GM12878 (cell line): ENCODE measurements at regions not wholly inside any gene's neighbourhood (a gene's known extent, or its start where the extent isn't known, plus 50 kb on each side); places are given as distances from the start of the nearest gene placed in this dataset.

Experiments used
- ATAC-seq: fragments of 200-7000 bp; cut with Tn5 transposase; 3 replicates; pipeline ENCODE4 v1.9.1; 2020; ENCODE audit warnings: mild to moderate bottlenecking, moderate library complexity
- BruUV-seq: library from RNA; stranded (reverse); fragments of 400-500 nt; replicated peaks from 2 replicates; lab custom pipeline; 2021; lab: Mats Ljungman, UMichigan
- CTCF ChIA-PET: fragments of 300-600 bp; sonication (Branson Sonifier 250); formaldehyde crosslinking; extraction: SDS; loops from one replicate; lab custom pipeline; 2021; ENCODE audit warnings: inconsistent platforms; lab: Yijun Ruan, JAX
- POLR2A ChIA-PET: fragments of 350-600 bp; formaldehyde crosslinking; extraction: SDS; loops from one replicate; lab custom pipeline; 2021; ENCODE audit warnings: inconsistent platforms; lab: Charles Lee
- RAD21 ChIA-PET: fragments of 300-600 bp; sonication (Branson Sonifier 250); formaldehyde crosslinking; loops from one replicate; lab custom pipeline; 2023; ENCODE audit warnings: antibody characterized with exemption; ENCODE audit not compliant: unreplicated experiment; lab: Charles Lee
- SMC1A ChIA-PET: fragments of 300-600 bp; sonication (Branson Sonifier 250); formaldehyde crosslinking; loops from one replicate; lab custom pipeline; 2023; ENCODE audit not compliant: unreplicated experiment, uncharacterized antibody; lab: Charles Lee
- DNase-seq: peaks from one replicate; pipeline ENCODE4 v3.0.0-alpha.2; 2011; ENCODE audit warnings: low read depth, low spot score
- FAIRE-seq: peaks from 3 replicates; lab custom pipeline; 2011; peaks lifted over from hg19 to GRCh38; lab: Jason Lieb, UNC
- H2AFZ ChIP-seq: 2 replicates; pipeline ENCODE4 v1.6.0; 2011; ENCODE audit warnings: low read depth, low read length, control low read depth; ENCODE audit not compliant: control insufficient read depth
- H3K27ac ChIP-seq: 2 replicates; pipeline ENCODE4 v1.5.1; 2011; ENCODE audit warnings: control low read depth; ENCODE audit not compliant: control insufficient read depth, insufficient read depth
- H3K27me3 ChIP-seq, 2 experiments: replicated peaks in 1 of 2; 2 replicates each; pipeline versions ENCODE4 v1.6.0 to v1.6.1; 2011; ENCODE audit warnings: low read length in 1 of 2; ENCODE audit not compliant: control insufficient read depth in 2 of 2, insufficient read depth in 2 of 2
- H3K36me3 ChIP-seq, 2 experiments: 2 replicates each; pipeline ENCODE4 v1.5.1; 2011; ENCODE audit warnings: low read length in 1 of 2; ENCODE audit not compliant: control insufficient read depth in 2 of 2, insufficient read depth in 2 of 2
- H3K4me1 ChIP-seq: 2 replicates; pipeline ENCODE4 v1.6.1; 2011; ENCODE audit warnings: mild to moderate bottlenecking, low read length, moderate library complexity, mixed read lengths; ENCODE audit not compliant: control insufficient read depth, insufficient read depth
- H3K4me2 ChIP-seq: 2 replicates; pipeline ENCODE4 v1.6.0; 2011; ENCODE audit warnings: control low read depth; ENCODE audit not compliant: control insufficient read depth, insufficient read depth
- H3K4me3 ChIP-seq: fragments of 200-600 bp; sonication (generic); 2 replicates; pipeline ENCODE4 v1.5.1; 2016
- H3K79me2 ChIP-seq: 2 replicates; pipeline ENCODE4 v1.6.0; 2011; ENCODE audit warnings: low read length; ENCODE audit not compliant: control insufficient read depth, insufficient read depth
- H3K9ac ChIP-seq: 2 replicates; pipeline ENCODE4 v1.8.0; 2011; ENCODE audit warnings: low read length, control low read depth, mixed read lengths; ENCODE audit not compliant: control insufficient read depth, insufficient read depth
- H3K9me3 ChIP-seq: replicated peaks from 3 replicates; pipeline ENCODE4 v1.5.1; 2011; ENCODE audit warnings: mild to moderate bottlenecking, low read length; ENCODE audit not compliant: control insufficient read depth, insufficient read depth
- H4K20me1 ChIP-seq: 2 replicates; pipeline ENCODE4 v1.6.0; 2011; ENCODE audit not compliant: control insufficient read depth, insufficient read depth
- ATF7 ChIP-seq: fragments of 450-650 bp; IDR thresholded peaks from 2 replicates; pipeline ENCODE4 v1.6.1; 2016; ENCODE audit warnings: low read depth, mild to moderate bottlenecking
- CBX3 ChIP-seq: fragments of 200-600 bp; sonication (generic); IDR thresholded peaks from 2 replicates; pipeline ENCODE4 v1.6.1; 2016; ENCODE audit warnings: low read depth, borderline replicate concordance
- CREB1 ChIP-seq: IDR thresholded peaks from 2 replicates; pipeline ENCODE4 v1.6.1; 2012; ENCODE audit warnings: low read depth, mild to moderate bottlenecking, inconsistent platforms
- MTA2 ChIP-seq: fragments of 450-650 bp; IDR thresholded peaks from 2 replicates; pipeline ENCODE4 v1.6.1; 2016; ENCODE audit warnings: low read depth, mild to moderate bottlenecking, moderate library complexity
- ZBTB11 ChIP-seq: fragments of 450-650 bp; formaldehyde crosslinking; IDR thresholded peaks from 2 replicates; pipeline ENCODE4 v1.5.0; 2022; ENCODE audit warnings: mild to moderate bottlenecking, missing genetic modification characterization
- WGBS: methylation state at CpG from one replicate; pipeline ENCODE4 v1.1.6; 2016; ENCODE audit warnings: low lambda C conversion rate; ENCODE audit not compliant: insufficient replicate concordance, insufficient coverage; ENCODE audit errors: missing lambda C conversion rate; 5-methylcytosine and 5-hydroxymethylcytosine counted together
- in situ Hi-C: fragments of 300-500 bp; cut with MboI; formaldehyde crosslinking; loops from 9 replicates; pipeline ENCODE4 v1.14.3; 2018; ENCODE audit warnings: mixed read lengths
- intact Hi-C: fragments of 100-400 bp; cut with micrococcal nuclease; formaldehyde crosslinking; loops from one replicate; pipeline ENCODE4 v1.14.2; 2022; ENCODE audit not compliant: unreplicated experiment
- TF ChIP-seq, protein P1 (sequence below): IDR thresholded peaks from 2 replicates; pipeline ENCODE4 v1.6.1; 2011; ENCODE audit warnings: mild to moderate bottlenecking, low read depth, low read length, moderate library complexity; ENCODE audit not compliant: insufficient replicate concordance

DNA sequence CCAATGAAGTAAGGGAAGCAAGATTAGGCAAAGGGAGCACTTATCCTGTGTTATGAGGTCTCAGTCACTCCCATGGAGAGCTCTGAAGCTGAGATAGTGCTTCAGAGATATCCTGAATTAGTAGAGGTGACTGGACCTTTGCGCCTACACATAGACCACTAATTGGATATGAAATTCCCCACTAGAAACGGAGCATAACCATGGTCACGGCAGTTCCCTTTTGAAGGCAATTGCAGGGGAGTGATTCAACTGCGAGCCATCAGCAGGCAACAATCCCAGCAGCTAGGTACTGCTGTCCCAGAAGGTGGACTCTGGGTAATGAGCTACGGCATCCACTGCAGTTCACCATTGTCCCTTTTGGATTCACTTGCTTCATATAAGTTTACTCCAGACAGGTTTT, 267.7 kb upstream of the RASA1 start (continued):
- no peak for TF ChIP-seq ZBTB11 (CRISPR knock-in tag)
- no peak for TF ChIP-seq CREB1
- TF ChIP-seq, protein P1, sequence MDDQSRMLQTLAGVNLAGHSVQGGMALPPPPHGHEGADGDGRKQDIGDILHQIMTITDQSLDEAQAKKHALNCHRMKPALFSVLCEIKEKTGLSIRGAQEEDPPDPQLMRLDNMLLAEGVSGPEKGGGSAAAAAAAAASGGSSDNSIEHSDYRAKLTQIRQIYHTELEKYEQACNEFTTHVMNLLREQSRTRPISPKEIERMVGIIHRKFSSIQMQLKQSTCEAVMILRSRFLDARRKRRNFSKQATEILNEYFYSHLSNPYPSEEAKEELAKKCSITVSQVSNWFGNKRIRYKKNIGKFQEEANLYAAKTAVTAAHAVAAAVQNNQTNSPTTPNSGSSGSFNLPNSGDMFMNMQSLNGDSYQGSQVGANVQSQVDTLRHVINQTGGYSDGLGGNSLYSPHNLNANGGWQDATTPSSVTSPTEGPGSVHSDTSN, result no peak

GRCh38 chr5:87002485-87002884, 265.2 kb upstream of the RASA1 start:
- Histone ChIP-seq H3K79me2 (no peaks in the 10 kb centered on the region), H4K20me1 (no peaks in the 10 kb centered on the region), H3K27me3 (no peaks in the 10 kb centered on the region; a peak in 1 of 4 replicates), H3K4me2 (no peak overlapping the region), H3K9ac (no peak overlapping the region), H3K36me3 (no peaks in the 10 kb centered on the region), H3K4me1 (no peaks in the 10 kb centered on the region), H2AFZ (no peak overlapping the region), H3K27ac (no peak overlapping the region), H3K4me3 (no peak overlapping the region), H3K9me3 (no peaks in the 10 kb centered on the region)
- ChIA-PET SMC1A (interaction anchor here (1.1 to 1.6 kb wide), 3 partner anchors 9 to 18 kb away, joined by 4 to 6 read pairs (median 5); no protein-coding TSS in a partner anchor), RAD21 (interaction anchor here (0.9 to 1.2 kb wide), 2 partner anchors 8 to 9 kb away, joined by 3 to 4 read pairs; no protein-coding TSS in a partner anchor), POLR2A (no interaction called here), CTCF (interaction anchor here (0.7 to 5.8 kb wide), 3 partner anchors 10 to 61 kb away, joined by 3 to 35 read pairs (median 3); no protein-coding TSS in a partner anchor)
- 39% methylated on average over 3 of the region's 3 CpGs for WGBS
- no peak for TF ChIP-seq CREB1
- no peak for TF ChIP-seq CBX3
- TF ChIP-seq MTA2, result no peak
- no peak for TF ChIP-seq ATF7
- FAIRE-seq (no peak), ATAC-seq (no peak), DNase-seq (no peak)
- in situ Hi-C loops (no loop called here), intact Hi-C loops (no loop called here)
- no TSS peak for BruUV-seq
